Esophagus squamous epithelium (tissue), 4 donors: ENCODE measurements at regions not wholly inside any gene's neighbourhood (a gene's known extent, or its start where the extent isn't known, plus 50 kb on each side); places are given as distances from the start of the nearest gene placed in this dataset.

Source experiments
- POLR2A ChIP-seq, 4 donors: fragments of 450-650 bp; IDR thresholded peaks; one replicate each; pipeline ENCODE4 v1.6.1; 2017; ENCODE audit warnings: antibody characterized with exemption in 4 of 4, mild to moderate bottlenecking in 4 of 4, moderate library complexity in 3 of 4
- TF ChIP-seq, protein P1 (sequence below), 6 experiments: fragments of 450-650 bp in 4 of 6; fragments of 200-600 bp in 2 of 6; sonication (generic) in 2 of 6; IDR thresholded peaks; one replicate each; pipeline ENCODE4 v1.5.1; 2016 to 2019; ENCODE audit warnings: antibody characterized with exemption in 6 of 6, mild to moderate bottlenecking in 4 of 6, moderate library complexity in 4 of 6

GRCh38 chr4:83781434-83781833 is 245.5 kb downstream of the GPAT3 start:
- TF ChIP-seq, protein P1, sequence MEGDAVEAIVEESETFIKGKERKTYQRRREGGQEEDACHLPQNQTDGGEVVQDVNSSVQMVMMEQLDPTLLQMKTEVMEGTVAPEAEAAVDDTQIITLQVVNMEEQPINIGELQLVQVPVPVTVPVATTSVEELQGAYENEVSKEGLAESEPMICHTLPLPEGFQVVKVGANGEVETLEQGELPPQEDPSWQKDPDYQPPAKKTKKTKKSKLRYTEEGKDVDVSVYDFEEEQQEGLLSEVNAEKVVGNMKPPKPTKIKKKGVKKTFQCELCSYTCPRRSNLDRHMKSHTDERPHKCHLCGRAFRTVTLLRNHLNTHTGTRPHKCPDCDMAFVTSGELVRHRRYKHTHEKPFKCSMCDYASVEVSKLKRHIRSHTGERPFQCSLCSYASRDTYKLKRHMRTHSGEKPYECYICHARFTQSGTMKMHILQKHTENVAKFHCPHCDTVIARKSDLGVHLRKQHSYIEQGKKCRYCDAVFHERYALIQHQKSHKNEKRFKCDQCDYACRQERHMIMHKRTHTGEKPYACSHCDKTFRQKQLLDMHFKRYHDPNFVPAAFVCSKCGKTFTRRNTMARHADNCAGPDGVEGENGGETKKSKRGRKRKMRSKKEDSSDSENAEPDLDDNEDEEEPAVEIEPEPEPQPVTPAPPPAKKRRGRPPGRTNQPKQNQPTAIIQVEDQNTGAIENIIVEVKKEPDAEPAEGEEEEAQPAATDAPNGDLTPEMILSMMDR (IDR thresholded peaks at IDR 0.05): no peak
- TF ChIP-seq POLR2A (IDR thresholded peaks at IDR 0.05): no peak
